ENCODE measurements at regions not wholly inside any gene's neighbourhood (a gene's known extent, or its start where the extent isn't known, plus 50 kb on each side); places are given as distances from the start of the nearest gene placed in this dataset.

DNA sequence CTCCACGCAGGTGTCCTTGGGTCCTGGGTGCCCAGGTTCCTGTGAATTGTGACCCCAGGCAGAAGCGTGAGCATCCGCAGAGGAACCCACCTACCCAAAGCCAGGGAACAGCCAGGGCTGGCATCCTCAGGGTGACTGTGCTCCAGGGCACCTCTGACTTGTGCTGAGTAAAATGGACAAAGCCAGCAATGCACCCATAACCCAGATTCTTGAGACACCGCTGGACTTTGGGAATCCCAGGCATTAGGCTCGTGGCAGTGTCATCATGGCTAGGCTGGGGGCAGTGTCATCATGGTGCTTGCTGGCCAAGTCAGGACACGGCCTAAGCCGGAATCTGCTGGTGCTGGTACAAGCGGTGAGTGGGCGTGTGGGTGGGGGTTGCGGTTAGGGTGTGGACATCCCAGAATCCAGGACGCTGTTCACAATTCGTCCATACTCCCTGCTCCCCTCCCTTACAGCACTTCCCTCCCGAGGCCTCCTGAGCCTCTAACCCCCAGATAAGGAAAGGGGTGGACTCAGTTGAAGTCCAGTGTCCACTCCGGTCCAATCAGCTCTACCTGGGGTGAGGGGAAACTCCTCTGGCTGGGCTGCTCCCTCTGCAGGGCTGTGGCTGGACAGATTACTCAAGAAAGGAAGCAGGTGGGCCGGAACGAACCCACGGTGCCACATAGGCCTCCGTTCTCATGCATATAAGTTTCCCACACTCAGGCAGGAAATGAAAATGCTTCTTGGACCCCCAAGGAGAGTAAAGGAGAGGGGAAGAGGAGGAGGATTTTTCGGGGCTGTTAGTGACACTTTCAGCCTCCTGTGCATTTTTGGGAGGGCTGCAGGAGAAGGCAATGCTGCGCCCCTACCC, 138.9 kb downstream of the SEC14L1 start (continued):
- no peak for TF ChIP-seq PAX8 (CRISPR knock-in tag; IDR thresholded peaks at IDR 0.05; ENCODE audit: borderline replicate concordance)
- TF ChIP-seq ONECUT2 (CRISPR knock-in tag; IDR thresholded peaks at IDR 0.05) = no peak
- peak; percentile 29; the same call in 1 of the 2 replicates for TF ChIP-seq HHEX (CRISPR knock-in tag; IDR thresholded peaks at IDR 0.05)
- no peak for TF ChIP-seq ZNF557 (CRISPR knock-in tag; IDR thresholded peaks at IDR 0.05)
- no peak; the same call in 1 of the 2 replicates for TF ChIP-seq KDM4B (CRISPR knock-in tag; IDR thresholded peaks at IDR 0.05)
- TF ChIP-seq ZNF549 (CRISPR knock-in tag; IDR thresholded peaks at IDR 0.05) = no peak
- peak; percentile 67; the same call in 1 of the 2 replicates for TF ChIP-seq MAZ (IDR thresholded peaks at IDR 0.05; ENCODE audit: borderline replicate concordance, low read depth, low read length)
- TF ChIP-seq MAZ (CRISPR knock-in tag; IDR thresholded peaks at IDR 0.05; ENCODE audit: low read depth) = peak; percentile 73; the same call in 1 of the 2 replicates
- TF ChIP-seq ARNTL (CRISPR knock-in tag; IDR thresholded peaks at IDR 0.05) = peak; percentile 40; the same call in 1 of the 2 replicates
- TF ChIP-seq ZBTB1 (CRISPR knock-in tag; IDR thresholded peaks at IDR 0.05; ENCODE audit: borderline replicate concordance) = no peak
- TF ChIP-seq, protein P1, sequence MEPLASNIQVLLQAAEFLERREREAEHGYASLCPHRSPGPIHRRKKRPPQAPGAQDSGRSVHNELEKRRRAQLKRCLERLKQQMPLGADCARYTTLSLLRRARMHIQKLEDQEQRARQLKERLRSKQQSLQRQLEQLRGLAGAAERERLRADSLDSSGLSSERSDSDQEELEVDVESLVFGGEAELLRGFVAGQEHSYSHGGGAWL (CRISPR knock-in tag; IDR thresholded peaks at IDR 0.05) = no peak; the same call in 1 of the 2 replicates
- TF ChIP-seq NFIB (CRISPR knock-in tag; IDR thresholded peaks at IDR 0.05; ENCODE audit: borderline replicate concordance) = 0 out of 2 replicates have a peak, but pooled peaks have one; percentile 28
- peak; percentile 54; the same call in 1 of the 2 replicates for TF ChIP-seq ZMYM2 (CRISPR knock-in tag; IDR thresholded peaks at IDR 0.05)
- TF ChIP-seq, protein P2, sequence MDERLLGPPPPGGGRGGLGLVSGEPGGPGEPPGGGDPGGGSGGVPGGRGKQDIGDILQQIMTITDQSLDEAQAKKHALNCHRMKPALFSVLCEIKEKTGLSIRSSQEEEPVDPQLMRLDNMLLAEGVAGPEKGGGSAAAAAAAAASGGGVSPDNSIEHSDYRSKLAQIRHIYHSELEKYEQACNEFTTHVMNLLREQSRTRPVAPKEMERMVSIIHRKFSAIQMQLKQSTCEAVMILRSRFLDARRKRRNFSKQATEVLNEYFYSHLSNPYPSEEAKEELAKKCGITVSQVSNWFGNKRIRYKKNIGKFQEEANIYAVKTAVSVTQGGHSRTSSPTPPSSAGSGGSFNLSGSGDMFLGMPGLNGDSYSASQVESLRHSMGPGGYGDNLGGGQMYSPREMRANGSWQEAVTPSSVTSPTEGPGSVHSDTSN (CRISPR knock-in tag; IDR thresholded peaks at IDR 0.05) = no peak
- TF ChIP-seq RNF2 (conservative IDR thresholded peaks at IDR 0.05; ENCODE audit: low read depth) = 0 out of 2 replicates have a peak, but pooled peaks have one; percentile 21
- TF ChIP-seq CBFB (CRISPR knock-in tag; IDR thresholded peaks at IDR 0.05) = peak; percentile 95
- peak; percentile 83; the same call in 1 of the 2 replicates for TF ChIP-seq SAFB2 (CRISPR knock-in tag; IDR thresholded peaks at IDR 0.05; ENCODE audit: borderline replicate concordance, low read depth)
- no peak; the same call in 1 of the 2 replicates for TF ChIP-seq YEATS2 (CRISPR knock-in tag; IDR thresholded peaks at IDR 0.05; ENCODE audit: borderline replicate concordance)
- no peak for TF ChIP-seq NRL (CRISPR knock-in tag; IDR thresholded peaks at IDR 0.05; ENCODE audit: borderline replicate concordance)
- TF ChIP-seq, protein P3, sequence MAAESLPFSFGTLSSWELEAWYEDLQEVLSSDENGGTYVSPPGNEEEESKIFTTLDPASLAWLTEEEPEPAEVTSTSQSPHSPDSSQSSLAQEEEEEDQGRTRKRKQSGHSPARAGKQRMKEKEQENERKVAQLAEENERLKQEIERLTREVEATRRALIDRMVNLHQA (CRISPR knock-in tag; IDR thresholded peaks at IDR 0.05) = no peak
- TF ChIP-seq, protein P4, sequence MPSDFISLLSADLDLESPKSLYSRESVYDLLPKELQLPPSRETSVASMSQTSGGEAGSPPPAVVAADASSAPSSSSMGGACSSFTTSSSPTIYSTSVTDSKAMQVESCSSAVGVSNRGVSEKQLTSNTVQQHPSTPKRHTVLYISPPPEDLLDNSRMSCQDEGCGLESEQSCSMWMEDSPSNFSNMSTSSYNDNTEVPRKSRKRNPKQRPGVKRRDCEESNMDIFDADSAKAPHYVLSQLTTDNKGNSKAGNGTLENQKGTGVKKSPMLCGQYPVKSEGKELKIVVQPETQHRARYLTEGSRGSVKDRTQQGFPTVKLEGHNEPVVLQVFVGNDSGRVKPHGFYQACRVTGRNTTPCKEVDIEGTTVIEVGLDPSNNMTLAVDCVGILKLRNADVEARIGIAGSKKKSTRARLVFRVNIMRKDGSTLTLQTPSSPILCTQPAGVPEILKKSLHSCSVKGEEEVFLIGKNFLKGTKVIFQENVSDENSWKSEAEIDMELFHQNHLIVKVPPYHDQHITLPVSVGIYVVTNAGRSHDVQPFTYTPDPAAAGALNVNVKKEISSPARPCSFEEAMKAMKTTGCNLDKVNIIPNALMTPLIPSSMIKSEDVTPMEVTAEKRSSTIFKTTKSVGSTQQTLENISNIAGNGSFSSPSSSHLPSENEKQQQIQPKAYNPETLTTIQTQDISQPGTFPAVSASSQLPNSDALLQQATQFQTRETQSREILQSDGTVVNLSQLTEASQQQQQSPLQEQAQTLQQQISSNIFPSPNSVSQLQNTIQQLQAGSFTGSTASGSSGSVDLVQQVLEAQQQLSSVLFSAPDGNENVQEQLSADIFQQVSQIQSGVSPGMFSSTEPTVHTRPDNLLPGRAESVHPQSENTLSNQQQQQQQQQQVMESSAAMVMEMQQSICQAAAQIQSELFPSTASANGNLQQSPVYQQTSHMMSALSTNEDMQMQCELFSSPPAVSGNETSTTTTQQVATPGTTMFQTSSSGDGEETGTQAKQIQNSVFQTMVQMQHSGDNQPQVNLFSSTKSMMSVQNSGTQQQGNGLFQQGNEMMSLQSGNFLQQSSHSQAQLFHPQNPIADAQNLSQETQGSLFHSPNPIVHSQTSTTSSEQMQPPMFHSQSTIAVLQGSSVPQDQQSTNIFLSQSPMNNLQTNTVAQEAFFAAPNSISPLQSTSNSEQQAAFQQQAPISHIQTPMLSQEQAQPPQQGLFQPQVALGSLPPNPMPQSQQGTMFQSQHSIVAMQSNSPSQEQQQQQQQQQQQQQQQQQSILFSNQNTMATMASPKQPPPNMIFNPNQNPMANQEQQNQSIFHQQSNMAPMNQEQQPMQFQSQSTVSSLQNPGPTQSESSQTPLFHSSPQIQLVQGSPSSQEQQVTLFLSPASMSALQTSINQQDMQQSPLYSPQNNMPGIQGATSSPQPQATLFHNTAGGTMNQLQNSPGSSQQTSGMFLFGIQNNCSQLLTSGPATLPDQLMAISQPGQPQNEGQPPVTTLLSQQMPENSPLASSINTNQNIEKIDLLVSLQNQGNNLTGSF (CRISPR knock-in tag; IDR thresholded peaks at IDR 0.05) = no peak
- TF ChIP-seq ZNF446 (CRISPR knock-in tag; IDR thresholded peaks at IDR 0.05) = no peak
- no peak for TF ChIP-seq ZNF644 (CRISPR knock-in tag; IDR thresholded peaks at IDR 0.05; ENCODE audit: low read depth)
- TF ChIP-seq MXI1 (IDR thresholded peaks at IDR 0.05; ENCODE audit: borderline replicate concordance, low read depth, low read length) = peak; percentile 70; the same call in 2 of the 3 replicates

All from HepG2 (cell line).